GM12878 (cell line): ENCODE measurements at regions not wholly inside any gene's neighbourhood (a gene's known extent, or its start where the extent isn't known, plus 50 kb on each side); places are given as distances from the start of the nearest gene placed in this dataset.

Source experiments
- ATAC-seq: fragments of 200-7000 bp; cut with Tn5 transposase; 3 replicates; pipeline ENCODE4 v1.9.1; 2020; ENCODE audit warnings: mild to moderate bottlenecking, moderate library complexity
- BruUV-seq: library from RNA; stranded (reverse); fragments of 400-500 nt; replicated peaks from 2 replicates; lab custom pipeline; 2021; lab: Mats Ljungman, UMichigan
- CTCF ChIA-PET: fragments of 300-600 bp; sonication (Branson Sonifier 250); formaldehyde crosslinking; extraction: SDS; loops from one replicate; lab custom pipeline; 2021; ENCODE audit warnings: inconsistent platforms; lab: Yijun Ruan, JAX
- POLR2A ChIA-PET: fragments of 350-600 bp; formaldehyde crosslinking; extraction: SDS; loops from one replicate; lab custom pipeline; 2021; ENCODE audit warnings: inconsistent platforms; lab: Charles Lee
- RAD21 ChIA-PET: fragments of 300-600 bp; sonication (Branson Sonifier 250); formaldehyde crosslinking; loops from one replicate; lab custom pipeline; 2023; ENCODE audit warnings: antibody characterized with exemption; ENCODE audit not compliant: unreplicated experiment; lab: Charles Lee
- SMC1A ChIA-PET: fragments of 300-600 bp; sonication (Branson Sonifier 250); formaldehyde crosslinking; loops from one replicate; lab custom pipeline; 2023; ENCODE audit not compliant: unreplicated experiment, uncharacterized antibody; lab: Charles Lee
- DNase-seq: peaks from one replicate; pipeline ENCODE4 v3.0.0-alpha.2; 2011; ENCODE audit warnings: low read depth, low spot score
- FAIRE-seq: peaks from 3 replicates; lab custom pipeline; 2011; peaks lifted over from hg19 to GRCh38; lab: Jason Lieb, UNC
- H2AFZ ChIP-seq: 2 replicates; pipeline ENCODE4 v1.6.0; 2011; ENCODE audit warnings: low read depth, low read length, control low read depth; ENCODE audit not compliant: control insufficient read depth
- H3K27ac ChIP-seq: 2 replicates; pipeline ENCODE4 v1.5.1; 2011; ENCODE audit warnings: control low read depth; ENCODE audit not compliant: control insufficient read depth, insufficient read depth
- H3K27me3 ChIP-seq, 2 experiments: replicated peaks in 1 of 2; 2 replicates each; pipeline versions ENCODE4 v1.6.0 to v1.6.1; 2011; ENCODE audit warnings: low read length in 1 of 2; ENCODE audit not compliant: control insufficient read depth in 2 of 2, insufficient read depth in 2 of 2
- H3K36me3 ChIP-seq, 2 experiments: 2 replicates each; pipeline ENCODE4 v1.5.1; 2011; ENCODE audit warnings: low read length in 1 of 2; ENCODE audit not compliant: control insufficient read depth in 2 of 2, insufficient read depth in 2 of 2
- H3K4me1 ChIP-seq: 2 replicates; pipeline ENCODE4 v1.6.1; 2011; ENCODE audit warnings: mild to moderate bottlenecking, low read length, moderate library complexity, mixed read lengths; ENCODE audit not compliant: control insufficient read depth, insufficient read depth
- H3K4me2 ChIP-seq: 2 replicates; pipeline ENCODE4 v1.6.0; 2011; ENCODE audit warnings: control low read depth; ENCODE audit not compliant: control insufficient read depth, insufficient read depth
- H3K4me3 ChIP-seq: fragments of 200-600 bp; sonication (generic); 2 replicates; pipeline ENCODE4 v1.5.1; 2016
- H3K79me2 ChIP-seq: 2 replicates; pipeline ENCODE4 v1.6.0; 2011; ENCODE audit warnings: low read length; ENCODE audit not compliant: control insufficient read depth, insufficient read depth
- H3K9ac ChIP-seq: 2 replicates; pipeline ENCODE4 v1.8.0; 2011; ENCODE audit warnings: low read length, control low read depth, mixed read lengths; ENCODE audit not compliant: control insufficient read depth, insufficient read depth
- H3K9me3 ChIP-seq: replicated peaks from 3 replicates; pipeline ENCODE4 v1.5.1; 2011; ENCODE audit warnings: mild to moderate bottlenecking, low read length; ENCODE audit not compliant: control insufficient read depth, insufficient read depth
- H4K20me1 ChIP-seq: 2 replicates; pipeline ENCODE4 v1.6.0; 2011; ENCODE audit not compliant: control insufficient read depth, insufficient read depth
- ATF2 ChIP-seq: IDR thresholded peaks from 2 replicates; pipeline ENCODE4 v1.6.1; 2012; ENCODE audit warnings: low read length, inconsistent platforms
- CHD1 ChIP-seq: IDR thresholded peaks from 2 replicates; pipeline ENCODE4 v1.6.1; 2012; ENCODE audit warnings: low read depth, low read length, improper control_type of control experiment
- CREB1 ChIP-seq: IDR thresholded peaks from 2 replicates; pipeline ENCODE4 v1.6.1; 2012; ENCODE audit warnings: low read depth, mild to moderate bottlenecking, inconsistent platforms
- ELK1 ChIP-seq: IDR thresholded peaks from 2 replicates; pipeline ENCODE4 v1.6.1; 2012; ENCODE audit warnings: low read depth, low read length, improper control_type of control experiment
- MTA3 ChIP-seq: IDR thresholded peaks from 2 replicates; pipeline ENCODE4 v1.6.1; 2012; ENCODE audit warnings: low read length, inconsistent platforms, borderline replicate concordance
- MXI1 ChIP-seq: fragments of 150-350 bp; IDR thresholded peaks from 2 replicates; pipeline ENCODE4 v1.6.1; 2011; ENCODE audit warnings: low read depth, mild to moderate bottlenecking, inconsistent platforms, low read length, improper control_type of control experiment
- POLR2AphosphoS2 ChIP-seq: IDR thresholded peaks from 2 replicates; pipeline ENCODE4 v1.6.1; 2011; ENCODE audit warnings: low read depth, mild to moderate bottlenecking, low read length, improper control_type of control experiment, moderate library complexity
- RCOR1 ChIP-seq: conservative IDR thresholded peaks from 2 replicates; pipeline ENCODE4 v1.6.1; 2012; ENCODE audit warnings: low read depth, low read length, improper control_type of control experiment
- SMAD1 ChIP-seq: fragments of 450-650 bp; IDR thresholded peaks from 2 replicates; pipeline ENCODE4 v1.6.1; 2018; ENCODE audit warnings: mild to moderate bottlenecking, low read depth; ENCODE audit not compliant: partially characterized antibody
- SMARCA5 ChIP-seq: fragments of 450-650 bp; IDR thresholded peaks from 2 replicates; pipeline ENCODE4 v1.6.1; 2017; ENCODE audit warnings: mild to moderate bottlenecking
- SRF ChIP-seq, 2 experiments: IDR thresholded peaks; 2 replicates each; pipeline ENCODE4 v1.6.1; 2011; ENCODE audit warnings: low read depth in 2 of 2, low read length in 2 of 2, mild to moderate bottlenecking in 1 of 2, moderate library complexity in 1 of 2
- WGBS: methylation state at CpG from one replicate; pipeline ENCODE4 v1.1.6; 2016; ENCODE audit warnings: low lambda C conversion rate; ENCODE audit not compliant: insufficient replicate concordance, insufficient coverage; ENCODE audit errors: missing lambda C conversion rate; 5-methylcytosine and 5-hydroxymethylcytosine counted together
- in situ Hi-C: fragments of 300-500 bp; cut with MboI; formaldehyde crosslinking; loops from 9 replicates; pipeline ENCODE4 v1.14.3; 2018; ENCODE audit warnings: mixed read lengths
- intact Hi-C: fragments of 100-400 bp; cut with micrococcal nuclease; formaldehyde crosslinking; loops from one replicate; pipeline ENCODE4 v1.14.2; 2022; ENCODE audit not compliant: unreplicated experiment

GRCh38 chr1:204756349-204756748 is 70.8 kb upstream of the LRRN2 start:
- H3K4me3 ChIP-seq: no peak overlapping the region
- H3K4me2 ChIP-seq: no peak overlapping the region
- intact Hi-C loops: no loop called here
- ATAC-seq: no peak
- H3K4me1 ChIP-seq: no peaks in the 10 kb centered on the region
- ChIA-PET POLR2A (interaction anchor here (0.5 kb wide), 1 partner anchor 228 kb away, joined by 3 read pairs; no protein-coding TSS in a partner anchor), RAD21 (interaction anchor here (0.6 to 0.7 kb wide), 2 partner anchors 242 to 638 kb away, joined by 3 read pairs; no protein-coding TSS in a partner anchor), CTCF (interaction anchor here (2.0 kb wide), 1 partner anchor 9 kb away, joined by 9 read pairs; no protein-coding TSS in a partner anchor), SMC1A (no interaction called here)
- no peak overlapping the region for H3K27ac ChIP-seq
- 62% methylated on average over 7 of the region's 7 CpGs for WGBS
- no peak for FAIRE-seq
- H3K9me3 ChIP-seq: no peaks in the 10 kb centered on the region
- TF ChIP-seq SMAD1: no peak
- no peak for TF ChIP-seq SRF (IDR thresholded peaks at IDR 0.05; ENCODE audit: low read depth in 2 of 2, low read length in 2 of 2)
- no peak for TF ChIP-seq SMARCA5
- TF ChIP-seq CHD1: no peak
- no peak for TF ChIP-seq MXI1
- no peak for TF ChIP-seq ELK1
- no peak for TF ChIP-seq RCOR1
- TF ChIP-seq CREB1: no peak
- TF ChIP-seq MTA3: no peak
- TF ChIP-seq POLR2AphosphoS2: no peak
- TF ChIP-seq ATF2: no peak
- no peak overlapping the region for H2AFZ ChIP-seq
- H3K9ac ChIP-seq: no peak overlapping the region
- no peaks in the 10 kb centered on the region for H3K36me3 ChIP-seq
- in situ Hi-C loops: no loop called here
- no TSS peak for BruUV-seq
- H4K20me1 ChIP-seq: no peaks in the 10 kb centered on the region
- H3K79me2 ChIP-seq: no peaks in the 10 kb centered on the region
- H3K27me3 ChIP-seq: peaks cover under 1 to 5% of the 10 kb centered on the region in 2 experiments; a peak in 2 of 4 replicates
- no peak for DNase-seq
